ENCODE measurements at regions not wholly inside any gene's neighbourhood (a gene's known extent, or its start where the extent isn't known, plus 50 kb on each side); places are given as distances from the start of the nearest gene placed in this dataset.

DNA sequence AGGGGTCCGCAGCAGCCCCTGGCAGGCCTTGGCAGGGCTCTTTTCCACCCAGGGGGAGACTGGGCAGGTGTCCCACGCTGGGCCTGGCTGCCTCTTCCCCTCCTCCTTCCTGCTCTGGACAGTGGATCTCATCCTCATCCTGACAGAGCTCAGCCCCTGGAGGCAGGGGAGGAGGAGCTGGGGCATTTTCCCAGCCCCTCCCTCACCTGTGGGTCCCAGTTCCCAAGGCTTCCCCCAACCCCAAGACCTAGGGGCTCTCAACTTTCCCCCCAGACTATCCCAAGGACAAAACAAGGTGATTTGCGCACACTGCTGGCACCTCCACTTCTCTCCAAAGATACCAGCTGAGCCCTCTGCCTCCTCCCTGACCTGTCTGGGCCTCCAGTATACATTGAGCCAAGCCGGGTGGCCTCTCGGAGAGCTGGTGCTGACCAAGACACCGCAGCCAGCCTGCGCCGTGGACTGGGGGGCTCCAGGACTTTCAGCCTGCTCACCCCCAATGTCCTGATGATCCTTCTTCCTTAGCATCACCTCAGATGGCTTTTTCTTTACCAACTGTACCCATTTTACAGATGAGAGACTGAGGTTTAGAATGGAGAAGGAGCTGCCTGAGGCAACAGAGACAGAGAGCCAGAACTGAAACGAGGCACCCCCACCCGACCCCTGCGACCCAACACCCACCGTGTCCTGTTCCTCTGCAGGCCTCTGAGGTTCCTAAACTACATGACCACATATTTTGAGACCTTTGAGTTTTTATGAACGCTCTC lies 126.6 kb downstream of the BARX1 start:
- Histone ChIP-seq H3K27me3 (peaks cover 0 to 59% (median 47%) of the 10 kb centered on the region in 7 donors), H3K9me3 (peaks cover 0 to 11% (median 3%) of the 10 kb centered on the region in 11 donors), H3K4me1 (peaks cover 0 to 10% (median 5%) of the 10 kb centered on the region in 9 donors), H3K27ac (no peak overlapping the region), H3K36me3 (no peaks in the 10 kb centered on the region), H3K4me3 (no peak overlapping the region)
- no peak for DNase-seq
- intact Hi-C loops (cut with DNase I), result loop anchor here in 5 of 10 donors (5.0 to 10.0 kb wide), 2 partner anchors 134 to 136 kb away; no protein-coding TSS in a partner anchor
- TF ChIP-seq, protein P1, sequence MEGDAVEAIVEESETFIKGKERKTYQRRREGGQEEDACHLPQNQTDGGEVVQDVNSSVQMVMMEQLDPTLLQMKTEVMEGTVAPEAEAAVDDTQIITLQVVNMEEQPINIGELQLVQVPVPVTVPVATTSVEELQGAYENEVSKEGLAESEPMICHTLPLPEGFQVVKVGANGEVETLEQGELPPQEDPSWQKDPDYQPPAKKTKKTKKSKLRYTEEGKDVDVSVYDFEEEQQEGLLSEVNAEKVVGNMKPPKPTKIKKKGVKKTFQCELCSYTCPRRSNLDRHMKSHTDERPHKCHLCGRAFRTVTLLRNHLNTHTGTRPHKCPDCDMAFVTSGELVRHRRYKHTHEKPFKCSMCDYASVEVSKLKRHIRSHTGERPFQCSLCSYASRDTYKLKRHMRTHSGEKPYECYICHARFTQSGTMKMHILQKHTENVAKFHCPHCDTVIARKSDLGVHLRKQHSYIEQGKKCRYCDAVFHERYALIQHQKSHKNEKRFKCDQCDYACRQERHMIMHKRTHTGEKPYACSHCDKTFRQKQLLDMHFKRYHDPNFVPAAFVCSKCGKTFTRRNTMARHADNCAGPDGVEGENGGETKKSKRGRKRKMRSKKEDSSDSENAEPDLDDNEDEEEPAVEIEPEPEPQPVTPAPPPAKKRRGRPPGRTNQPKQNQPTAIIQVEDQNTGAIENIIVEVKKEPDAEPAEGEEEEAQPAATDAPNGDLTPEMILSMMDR (IDR thresholded peaks at IDR 0.05), result no peak
- 83% methylated on average over 13 of the region's 13 CpGs for WGBS, 2 donors
- ATAC-seq, result no peak

DNA sequence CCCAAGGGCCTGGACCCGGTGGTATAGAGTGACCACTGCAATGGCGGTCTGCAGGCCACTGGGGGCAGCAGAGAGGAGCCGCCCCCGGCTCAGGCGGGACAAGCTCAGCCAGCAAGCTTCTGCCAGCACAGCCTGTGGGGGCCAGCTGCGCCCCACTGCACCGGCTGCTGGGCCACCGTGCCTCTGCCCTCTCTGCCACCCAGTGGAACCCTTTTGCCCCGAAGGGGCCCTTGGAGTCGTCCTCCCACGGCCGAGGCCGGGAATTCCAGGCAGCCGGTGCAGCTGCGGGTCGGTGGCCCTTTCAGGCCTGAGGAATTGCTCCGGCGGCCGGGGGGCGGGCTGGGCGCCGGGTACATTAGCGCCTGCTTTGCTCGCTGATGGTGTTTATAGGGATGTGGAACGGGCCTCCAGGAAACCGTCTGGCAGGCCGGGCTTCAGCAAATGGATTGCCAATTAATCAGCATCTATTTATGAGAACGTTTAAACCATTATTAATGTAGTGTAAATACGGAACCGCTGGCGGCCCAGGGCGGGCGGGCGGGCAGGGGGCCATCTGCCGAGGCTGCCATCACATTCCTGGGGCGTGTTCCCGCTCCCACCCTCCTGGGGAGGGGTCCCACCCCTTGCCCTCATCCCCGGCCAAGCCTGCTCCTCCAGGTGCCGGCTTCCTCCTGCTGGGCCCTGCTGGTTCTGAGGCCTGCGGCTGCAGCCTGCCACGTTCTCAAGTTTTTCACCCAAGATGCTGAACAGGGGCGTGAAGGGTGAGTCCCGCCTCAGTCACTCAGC lies 127.4 kb downstream of the BARX1 start:
- ATAC-seq (peak; percentile 79 to 96 (median 92)), DNase-seq (peak in 1 of 2 donors; percentile 42)
- H3K36me3 ChIP-seq, result no peaks in the 10 kb centered on the region
- 16 to 18% methylated on average over 43 of the region's 43 CpGs for WGBS, 2 donors
- H3K4me3 ChIP-seq, result peak overlapping the region; percentile 19 to 53 (median 42)
- H3K4me1 ChIP-seq, result peaks cover 0 to 10% (median 5%) of the 10 kb centered on the region in 9 donors
- intact Hi-C loops (cut with DNase I), result loop anchor here in 6 of 10 donors (2.0 to 10.0 kb wide), 3 partner anchors 135 to 137 kb away; no protein-coding TSS in a partner anchor
- H3K9me3 ChIP-seq, result peaks cover 0 to 11% (median 0%) of the 10 kb centered on the region in 11 donors
- H3K27me3 ChIP-seq, result peaks cover 0 to 63% (median 49%) of the 10 kb centered on the region in 7 donors
- no peak overlapping the region for H3K27ac ChIP-seq
- TF ChIP-seq, protein P1 (IDR thresholded peaks at IDR 0.05), result peak; percentile 67 to 90 (median 85)

DNA sequence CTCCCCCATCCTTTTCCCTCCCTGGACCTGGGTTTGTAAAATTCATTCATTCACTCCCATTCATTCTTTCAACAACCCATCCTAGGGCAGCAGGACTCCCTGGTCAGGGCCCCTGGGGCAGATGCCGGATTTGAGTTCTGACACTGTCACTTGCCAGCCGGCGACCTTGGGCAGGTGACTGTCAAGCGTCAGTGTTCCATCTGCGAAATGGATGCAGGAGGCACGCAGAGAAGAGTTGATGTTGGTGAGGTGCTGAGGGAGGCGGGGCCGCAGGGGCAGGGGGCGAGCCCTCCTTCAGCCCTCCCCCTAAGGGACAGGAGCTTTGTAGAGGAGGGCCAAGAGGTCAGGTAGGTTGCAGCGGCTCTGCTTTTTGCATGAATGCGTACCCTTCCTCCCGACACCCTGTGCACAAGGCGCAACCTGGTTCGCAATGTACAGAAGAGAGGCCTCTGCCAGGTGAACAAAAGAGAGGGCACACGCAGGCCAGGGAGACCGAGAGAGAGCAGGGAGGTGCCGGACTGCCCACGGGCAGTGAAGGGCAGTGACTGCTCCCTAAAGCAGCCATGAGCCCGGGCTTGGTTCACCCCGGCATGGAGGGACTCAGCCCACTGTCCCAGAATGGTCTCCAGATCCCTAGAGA lies 128.1 kb downstream of the BARX1 start:
- WGBS, 2 donors, result 26 to 35% methylated on average over 20 of the region's 20 CpGs
- peak overlapping the region in 5 of 10 donors; percentile 43 to 53 (median 47) for H3K4me3 ChIP-seq
- DNase-seq (no peak), ATAC-seq (peak in 2 of 8 donors; percentile 20 to 21)
- TF ChIP-seq, protein P1 (IDR thresholded peaks at IDR 0.05), result no peak
- no peaks in the 10 kb centered on the region for H3K36me3 ChIP-seq
- intact Hi-C loops (cut with DNase I), result loop anchor here in 6 of 10 donors (2.0 to 10.0 kb wide), 3 partner anchors 135 to 138 kb away; no protein-coding TSS in a partner anchor
- H3K9me3 ChIP-seq, result peaks cover 0 to 12% (median 0%) of the 10 kb centered on the region in 11 donors
- H3K4me1 ChIP-seq, result peaks cover 0 to 10% (median 5%) of the 10 kb centered on the region in 9 donors
- no peak overlapping the region for H3K27ac ChIP-seq
- peaks cover 0 to 69% (median 56%) of the 10 kb centered on the region in 7 donors for H3K27me3 ChIP-seq
